NCI-H524 (cell line): ENCODE measurements at regions not wholly inside any gene's neighbourhood (a gene's known extent, or its start where the extent isn't known, plus 50 kb on each side); places are given as distances from the start of the nearest gene placed in this dataset.
"Not testable (repeated sequence)": the region's sequence is repeated elsewhere in the genome, so short reads cannot be mapped to it uniquely, and the experiment has no call there.

Source experiments
- DNase-seq, 2 experiments: peaks; one replicate each; lab custom pipeline; 2025; lab: John Stamatoyannopoulos, UW

DNA sequence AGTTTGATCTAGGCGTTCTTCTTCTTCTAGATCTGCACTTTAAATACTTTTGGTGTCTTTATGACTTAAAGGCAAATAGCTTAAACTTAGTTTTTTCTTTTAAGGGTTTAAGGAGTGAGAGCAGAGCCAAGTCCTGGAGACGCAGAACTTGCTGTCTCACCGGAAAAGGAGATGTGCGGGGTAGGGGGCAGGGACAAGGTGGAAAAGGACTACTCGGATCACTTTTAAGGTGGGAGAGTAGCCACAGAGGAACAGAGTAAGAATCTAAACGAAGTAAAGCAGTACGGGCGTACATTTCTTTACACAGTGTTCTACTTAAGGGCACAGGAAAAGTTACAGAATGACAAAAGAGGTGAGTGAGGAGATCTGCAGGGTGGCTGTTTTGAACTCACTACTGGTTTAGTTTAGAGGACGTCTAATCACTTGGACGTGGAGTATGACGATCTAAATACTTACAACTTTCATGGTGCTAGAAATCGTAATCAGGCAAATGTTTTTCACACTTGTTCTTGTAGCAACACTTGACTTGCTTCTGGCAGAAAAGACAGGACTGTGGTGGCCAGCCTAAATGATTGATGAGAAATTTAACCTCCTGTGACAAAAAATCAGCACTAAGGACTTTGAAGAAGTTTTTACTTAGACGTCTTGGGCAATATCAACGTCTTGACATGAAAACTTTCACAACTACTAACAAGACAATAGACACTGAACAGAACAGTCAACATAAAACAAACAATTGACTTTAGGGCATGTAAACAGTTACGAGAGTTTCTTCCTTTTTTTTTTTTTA is 127.0 kb downstream of the ART5 start:
- DNase-seq: not testable (repeated sequence)

DNA sequence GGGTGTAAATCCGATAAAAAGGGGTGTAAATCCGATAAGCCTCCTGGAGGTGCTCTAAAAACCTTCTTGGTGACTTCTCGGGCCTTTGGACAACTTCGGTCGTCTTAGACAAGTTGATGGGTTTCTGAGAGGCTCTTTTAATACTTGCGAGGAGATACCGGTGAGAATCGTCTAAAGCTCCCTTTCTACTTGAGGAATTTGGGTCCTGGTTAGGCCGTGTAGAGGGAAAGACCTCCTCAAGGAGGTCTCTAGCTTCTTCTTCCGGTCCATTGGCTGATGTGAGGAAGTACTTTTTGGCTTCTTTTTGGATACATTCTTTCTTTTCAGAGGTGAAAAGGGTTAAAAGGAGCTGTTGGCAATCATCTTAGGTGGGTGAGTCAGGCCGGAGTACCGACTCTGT is 128.5 kb downstream of the ART5 start:
- DNase-seq: not testable (repeated sequence)

DNA sequence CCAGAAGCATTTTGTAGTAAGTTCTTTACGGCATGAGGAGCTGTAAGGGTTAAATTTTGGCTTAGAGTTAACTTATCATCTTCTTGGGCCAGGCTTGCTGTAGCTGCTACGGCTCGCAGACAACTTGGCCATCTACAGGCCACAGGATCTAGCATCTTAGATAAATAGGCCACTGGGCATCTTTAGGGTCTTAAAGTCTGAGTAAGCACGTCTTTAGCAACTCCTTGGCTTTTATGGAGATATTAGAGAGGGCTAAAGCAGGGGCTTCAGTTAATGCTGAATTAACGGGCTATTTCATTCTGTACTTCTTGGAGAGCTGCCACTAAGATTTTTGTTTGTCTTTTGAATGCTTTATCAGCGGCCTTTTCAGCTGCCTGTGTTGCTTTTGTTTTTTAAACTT is 129.0 kb downstream of the ART5 start:
- not testable (repeated sequence) for DNase-seq

DNA sequence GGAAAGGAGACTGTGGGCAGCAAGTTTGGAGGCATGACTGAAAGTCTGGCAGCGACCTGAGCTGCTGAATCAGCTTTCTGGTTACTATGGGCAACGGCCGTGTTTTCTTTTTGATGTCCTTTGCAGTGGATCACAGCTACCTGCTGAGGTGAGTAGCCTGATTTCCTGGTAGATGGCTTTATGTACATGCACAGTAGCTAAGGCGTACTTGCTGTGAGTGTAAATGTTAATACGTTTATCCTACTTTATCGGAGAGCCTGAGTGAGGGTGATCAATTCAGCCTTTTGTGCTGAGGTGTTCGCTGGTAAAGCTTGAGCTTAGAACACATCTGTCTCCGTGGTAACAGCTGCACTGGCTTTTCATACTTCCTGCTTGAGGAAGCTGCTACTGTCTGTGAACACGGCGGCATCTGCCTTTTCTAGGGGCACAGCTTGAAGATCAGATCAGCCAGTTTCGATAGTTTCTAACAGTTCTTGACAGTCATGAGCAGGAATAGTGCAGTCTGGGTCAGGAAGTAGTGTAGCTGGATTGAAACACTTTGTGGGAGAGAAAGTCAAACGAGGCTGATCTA is 129.6 kb downstream of the ART5 start:
- DNase-seq: not testable (repeated sequence)

DNA sequence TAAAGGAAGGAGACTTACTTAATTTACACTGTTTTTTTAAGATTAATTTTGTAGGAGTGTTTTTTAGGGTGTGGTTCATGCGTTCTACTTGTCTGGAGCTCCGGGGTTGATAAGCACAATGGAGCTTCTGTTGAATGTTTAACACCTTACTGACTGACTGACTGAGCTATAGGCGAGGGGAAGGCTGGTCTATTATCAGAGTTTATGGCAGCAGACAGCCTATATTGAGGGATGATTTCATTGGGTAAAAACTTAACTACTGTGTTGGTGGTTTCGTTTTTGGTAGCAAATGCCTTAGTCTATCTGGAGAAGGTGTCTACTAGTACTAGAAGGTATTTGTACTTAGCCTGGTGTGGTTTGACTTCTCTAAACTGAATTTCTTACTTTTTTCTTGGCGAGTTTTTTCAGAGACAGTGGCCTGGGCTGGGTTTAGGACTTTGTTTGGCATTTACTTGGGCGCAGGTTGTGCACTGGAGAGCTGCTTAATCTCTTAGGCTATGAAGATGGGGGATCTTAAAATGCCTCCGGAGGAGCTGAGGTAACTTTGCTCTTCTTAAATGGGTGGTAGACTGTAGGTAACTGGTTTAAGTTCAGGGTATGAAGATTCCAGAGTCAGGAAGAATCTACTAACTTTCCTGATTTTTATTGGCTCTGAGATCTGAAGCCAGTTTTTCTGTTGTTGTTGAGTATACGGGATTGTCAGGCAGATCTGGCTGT is 130.2 kb downstream of the ART5 start:
- not testable (repeated sequence) for DNase-seq

DNA sequence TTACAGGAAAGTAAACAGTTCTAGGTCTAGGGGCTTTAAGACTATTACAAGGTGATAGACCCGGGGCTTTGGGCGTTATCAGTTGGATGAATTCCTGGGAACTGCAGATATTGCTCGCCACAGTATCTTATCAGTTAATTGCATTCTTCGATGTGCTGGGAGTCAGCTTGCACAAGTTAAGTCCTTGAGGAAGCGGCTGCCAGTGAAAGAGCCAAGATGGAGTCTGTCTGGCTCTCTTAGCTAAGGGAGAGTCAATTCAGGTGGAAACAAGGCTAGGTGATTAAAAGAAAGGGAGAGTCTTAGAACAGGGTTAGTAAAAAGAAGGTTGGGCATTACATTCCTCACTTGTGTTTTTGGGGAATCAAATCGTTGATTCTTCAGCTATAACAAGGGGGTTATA is 130.6 kb upstream of the ZNF195 start:
- DNase-seq: not testable (repeated sequence)

DNA sequence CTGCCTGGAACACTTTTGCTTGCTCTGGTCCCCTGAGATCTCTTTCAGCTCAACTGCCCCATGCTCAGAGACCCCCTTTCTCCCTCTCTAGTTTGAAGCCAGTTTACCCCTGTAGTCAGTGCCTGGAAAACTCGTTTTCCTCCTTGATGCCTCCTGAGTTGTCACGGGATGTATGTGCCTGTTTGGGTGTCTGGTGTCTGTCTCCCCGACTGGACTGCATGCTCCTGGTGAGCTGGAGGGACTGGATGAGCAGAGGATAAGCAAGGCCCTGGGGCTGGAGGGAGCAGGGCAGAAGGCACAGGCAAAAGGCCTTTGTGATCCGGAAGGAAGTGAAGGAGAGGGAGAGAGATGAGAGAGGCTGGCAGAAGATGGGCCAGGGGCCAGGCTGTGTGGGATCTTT is 120.3 kb upstream of the ZNF195 start:
- DNase-seq: not testable (repeated sequence)

DNA sequence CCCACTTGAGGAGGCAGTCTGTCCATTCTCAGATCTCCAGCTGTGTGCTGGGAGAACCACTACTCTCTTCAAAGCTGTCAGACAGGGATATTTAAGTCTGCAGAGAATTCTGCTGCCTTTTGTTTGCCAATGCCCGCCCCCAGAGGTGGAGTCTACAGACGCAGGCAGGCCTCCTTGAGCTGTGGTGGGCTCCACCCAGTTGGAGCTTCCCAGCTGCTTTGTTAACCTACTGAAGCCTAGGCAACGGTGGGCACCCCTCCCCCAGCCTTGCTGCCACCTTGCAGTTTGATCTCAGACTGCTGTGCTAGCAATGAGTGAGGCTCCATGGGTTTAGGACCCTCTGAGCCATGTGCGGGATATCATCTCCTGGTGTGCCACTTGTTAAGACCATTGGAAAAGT is 119.4 kb upstream of the ZNF195 start:
- not testable (repeated sequence) for DNase-seq

DNA sequence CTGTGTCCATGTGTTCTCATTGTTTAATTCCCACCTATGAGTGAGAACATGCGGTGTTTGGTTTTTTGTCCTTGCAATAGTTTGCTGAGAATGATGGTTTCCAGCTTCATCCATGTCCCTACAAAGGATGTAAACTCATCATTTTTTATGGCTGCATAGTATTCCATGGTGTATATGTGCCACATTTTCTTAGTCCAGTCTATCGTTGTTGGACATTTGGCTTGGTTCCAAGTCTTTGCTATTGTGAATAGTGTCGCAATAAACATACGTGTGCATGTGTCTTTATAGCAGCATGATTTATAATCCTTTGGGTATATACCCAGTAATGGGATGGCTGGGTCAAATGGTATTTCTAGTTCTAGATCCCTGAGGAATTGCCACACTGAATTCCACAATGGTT is 114.2 kb upstream of the ZNF195 start:
- DNase-seq: not testable (repeated sequence)

DNA sequence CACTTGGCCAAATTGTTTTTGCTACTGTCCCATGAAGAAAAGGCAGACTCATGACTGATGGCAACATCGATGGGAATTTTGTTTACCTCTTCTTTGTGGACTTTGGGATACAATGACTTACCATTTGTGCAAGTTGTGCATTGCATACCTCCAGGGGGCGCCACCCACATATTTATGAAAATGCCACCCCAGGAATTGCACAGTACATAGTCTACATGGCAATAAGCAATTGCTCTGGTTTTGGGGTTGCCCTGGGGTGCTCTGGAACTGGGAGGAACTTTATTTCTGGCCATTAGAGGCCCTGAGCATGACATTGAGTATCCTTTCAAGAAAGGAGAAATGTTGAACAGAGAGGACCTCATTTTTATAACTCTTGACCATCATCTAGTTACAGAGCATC is 109.1 kb upstream of the ZNF195 start:
- DNase-seq: not testable (repeated sequence)

DNA sequence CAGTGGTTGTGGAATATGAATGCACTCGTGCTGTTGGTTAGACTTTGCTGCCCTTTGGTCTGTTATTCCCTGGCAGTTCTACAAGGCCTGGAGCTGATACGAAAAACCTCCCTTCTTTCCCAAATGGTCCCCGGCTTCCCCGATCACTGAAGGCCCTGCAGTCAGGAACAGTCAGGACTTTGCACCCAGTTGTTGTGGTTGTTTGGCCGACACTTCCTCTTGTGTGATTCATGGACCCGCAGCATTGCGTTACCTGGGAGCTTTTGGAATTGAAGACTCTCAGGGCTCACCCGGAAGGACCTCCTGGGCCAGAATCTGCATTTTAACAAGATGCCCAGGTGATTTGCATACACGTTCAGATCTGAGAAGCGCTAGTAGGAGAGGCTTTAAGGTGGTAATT is 106.8 kb upstream of the ZNF195 start:
- not testable (repeated sequence) for DNase-seq

DNA sequence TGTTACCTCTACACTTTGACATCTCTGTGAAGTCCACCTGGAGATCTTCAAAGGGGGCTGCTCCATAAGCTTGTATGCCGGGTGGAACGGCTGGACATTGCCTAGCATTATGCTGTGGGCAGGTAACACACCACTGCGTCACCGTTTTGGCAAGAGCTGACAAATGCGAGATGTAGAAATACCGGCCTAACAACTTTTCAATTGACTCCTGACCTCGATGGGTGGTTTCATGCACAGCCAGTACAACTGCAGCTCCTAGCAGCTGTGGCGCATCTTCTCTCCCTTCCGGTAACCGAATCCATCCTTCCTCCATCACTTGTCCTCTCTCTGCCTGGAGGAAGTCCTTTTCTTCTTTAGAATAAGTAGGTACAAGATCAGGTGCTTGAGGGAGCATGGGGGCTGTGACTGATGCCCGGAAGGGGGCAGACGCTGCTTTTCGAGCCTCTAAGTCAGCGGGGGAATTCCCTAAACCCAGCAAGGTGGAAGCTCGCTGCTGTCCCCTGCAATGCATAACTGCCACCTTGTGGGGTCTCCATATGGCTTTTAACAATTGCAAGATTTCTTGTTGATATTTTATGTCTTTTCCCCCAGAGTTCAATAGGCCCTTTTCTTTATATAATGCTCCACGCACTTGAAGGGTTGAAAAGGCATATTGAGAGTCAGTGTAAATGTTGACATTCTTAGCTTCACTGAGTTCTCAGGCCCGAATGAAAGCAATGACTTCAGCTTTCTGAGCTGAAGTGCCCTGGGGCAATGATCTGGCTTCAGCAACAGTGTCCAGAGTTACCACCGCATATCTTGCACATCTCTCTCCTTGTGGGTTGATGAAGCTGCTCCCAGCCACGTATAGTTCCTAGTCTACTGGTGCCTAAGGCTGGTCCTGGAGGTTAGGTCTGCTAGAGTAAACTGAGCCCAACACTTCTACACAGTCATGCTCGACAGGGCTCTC is 98.3 kb upstream of the ZNF195 start:
- DNase-seq: peak; percentile 30 to 57

DNA sequence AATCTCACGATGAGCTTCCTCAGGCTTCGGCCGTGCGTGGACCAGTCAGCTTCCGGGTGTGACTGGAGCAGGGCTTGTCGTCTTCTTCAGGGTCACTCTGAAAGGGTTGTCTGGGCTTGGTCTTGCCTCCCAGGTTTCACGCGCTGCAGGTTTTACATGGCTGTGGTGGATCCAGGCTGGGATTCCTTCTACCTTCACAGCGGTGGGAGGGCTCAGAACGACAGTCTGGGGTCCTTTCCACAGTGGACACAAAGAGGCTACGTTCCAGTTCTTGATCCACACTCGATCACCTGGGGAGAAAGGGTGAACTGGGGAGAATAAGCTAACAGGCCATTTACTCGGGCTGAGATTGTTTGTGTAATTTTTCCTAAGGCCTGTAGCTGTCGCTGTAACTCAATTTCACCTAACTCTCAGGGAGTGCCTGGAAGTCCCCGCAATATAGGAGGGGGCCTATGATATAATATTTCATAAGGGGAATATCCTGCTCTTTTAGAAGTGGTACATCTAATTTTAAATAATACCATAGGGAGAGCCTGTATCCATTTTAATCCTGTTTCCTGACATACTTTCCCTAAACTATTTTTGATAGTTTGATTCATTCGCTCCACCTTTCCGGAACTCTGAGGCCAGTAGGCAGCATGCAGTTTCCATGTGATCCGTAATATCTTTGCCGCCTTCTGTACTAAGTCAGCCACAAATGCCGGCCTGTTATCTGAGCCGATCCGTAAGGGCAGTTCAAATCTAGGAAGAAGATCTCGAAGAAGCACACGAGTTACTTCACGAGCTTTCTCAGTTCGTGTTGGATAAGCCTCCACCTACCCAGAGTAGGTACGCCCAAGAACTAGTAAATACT is 97.4 kb upstream of the ZNF195 start:
- DNase-seq: not testable (repeated sequence)

DNA sequence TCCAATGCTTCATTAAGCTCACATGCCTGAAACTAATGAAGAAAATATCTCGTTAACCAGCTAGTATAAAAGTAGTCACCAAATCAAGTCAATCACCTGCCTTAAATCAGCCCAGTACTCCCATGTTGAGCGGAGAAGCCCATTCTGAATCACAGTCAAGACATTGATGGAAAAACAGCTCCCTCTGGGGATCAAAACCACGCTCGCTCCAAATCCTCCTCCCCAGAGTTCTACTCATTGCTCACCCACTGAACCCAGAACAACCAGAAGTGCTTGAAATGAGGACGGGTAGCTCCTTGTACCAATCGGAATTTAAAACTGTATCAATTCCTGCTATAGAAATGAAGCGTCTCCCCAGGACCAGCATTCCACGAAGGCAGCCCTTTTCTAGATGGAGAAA is 90.0 kb upstream of the ZNF195 start:
- not testable (repeated sequence) for DNase-seq

DNA sequence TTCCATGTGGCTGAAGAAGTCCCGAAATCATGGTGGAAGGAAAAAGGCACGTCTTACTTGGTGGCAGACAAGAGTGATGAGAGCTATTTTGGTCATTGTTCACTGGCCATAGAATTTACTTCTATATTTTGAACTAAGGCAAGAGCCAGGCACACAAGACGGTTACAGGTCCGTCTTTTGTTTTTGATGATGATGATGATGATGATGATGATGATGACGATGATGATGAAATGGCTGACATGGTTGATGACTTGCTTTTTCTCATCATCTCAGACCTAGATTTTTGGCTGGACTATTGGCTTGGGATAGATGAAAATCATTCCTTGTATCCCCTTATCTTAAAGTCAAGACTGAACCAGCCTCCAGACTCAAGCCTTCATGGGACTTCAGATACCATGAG is 88.7 kb upstream of the ZNF195 start:
- DNase-seq: not testable (repeated sequence)

DNA sequence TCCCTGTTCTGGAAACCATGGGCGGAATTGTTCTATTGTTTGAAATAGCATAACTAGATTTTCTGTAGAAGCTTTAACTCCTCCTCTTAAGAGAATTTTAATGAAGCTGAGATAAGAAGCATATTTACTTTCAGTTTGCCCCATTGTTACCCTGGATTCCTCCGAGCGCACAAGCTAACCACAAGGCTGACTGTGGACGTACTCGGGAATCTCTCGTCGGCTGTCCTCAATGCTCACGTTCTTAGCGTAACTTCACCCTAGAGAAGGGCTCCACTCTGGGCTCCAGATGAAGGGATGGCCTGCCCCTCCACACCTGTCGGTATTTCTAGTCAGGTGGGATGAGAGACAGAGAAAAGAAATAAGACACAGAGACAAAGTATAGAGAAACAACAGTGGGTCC is 76.7 kb upstream of the ZNF195 start:
- not testable (repeated sequence) for DNase-seq

DNA sequence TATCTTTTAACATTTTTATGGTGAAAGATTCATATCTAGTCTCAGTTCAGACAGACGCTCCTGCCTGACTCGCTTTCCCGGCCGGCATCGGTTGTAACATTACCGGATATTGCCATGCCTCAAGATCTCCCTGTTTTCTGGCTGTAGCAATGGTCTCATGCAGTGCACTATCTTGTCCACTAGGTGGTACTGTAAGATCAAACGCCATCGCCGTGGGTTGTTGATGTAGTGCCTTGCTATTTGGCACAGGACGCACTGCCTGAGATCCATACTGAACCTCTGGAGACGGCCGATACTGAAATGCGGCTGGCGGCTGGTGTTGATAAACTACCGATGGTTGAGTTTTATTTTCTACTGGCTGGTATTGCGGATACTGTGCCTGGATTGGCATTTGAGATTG is 75.9 kb upstream of the ZNF195 start:
- DNase-seq: peak in 1 of 2 experiments; percentile 51

DNA sequence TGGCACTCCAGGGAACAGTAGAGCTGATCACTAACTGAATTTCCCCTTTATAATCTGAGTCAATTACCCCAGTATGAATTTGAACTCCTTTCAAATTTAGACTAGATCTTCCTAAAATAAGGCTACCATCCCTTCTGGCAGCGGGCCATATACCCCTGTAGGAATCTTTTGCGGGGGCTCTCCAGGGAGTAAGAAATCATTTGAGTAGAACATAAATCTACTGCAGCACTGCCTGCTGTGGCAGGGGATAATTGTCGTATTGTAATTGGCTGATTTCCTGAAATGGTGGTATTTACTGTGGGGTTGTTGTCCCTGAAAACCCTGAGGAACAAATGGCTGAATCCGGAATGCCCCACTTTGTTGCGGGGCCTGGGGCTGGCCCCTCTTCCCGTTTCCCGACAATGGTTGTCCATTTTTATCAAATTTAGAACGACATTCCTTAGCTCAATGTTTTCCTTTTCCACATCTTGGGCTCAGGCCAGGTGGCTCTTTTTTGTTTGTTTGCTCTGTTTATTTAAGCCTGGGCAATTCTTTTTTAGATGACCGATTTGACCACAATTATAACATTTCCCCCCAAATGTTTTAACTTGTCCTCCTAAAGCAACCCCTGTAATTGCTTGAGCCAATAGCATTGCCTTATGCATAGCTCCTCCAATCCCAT is 74.8 kb upstream of the ZNF195 start:
- not testable (repeated sequence) for DNase-seq

DNA sequence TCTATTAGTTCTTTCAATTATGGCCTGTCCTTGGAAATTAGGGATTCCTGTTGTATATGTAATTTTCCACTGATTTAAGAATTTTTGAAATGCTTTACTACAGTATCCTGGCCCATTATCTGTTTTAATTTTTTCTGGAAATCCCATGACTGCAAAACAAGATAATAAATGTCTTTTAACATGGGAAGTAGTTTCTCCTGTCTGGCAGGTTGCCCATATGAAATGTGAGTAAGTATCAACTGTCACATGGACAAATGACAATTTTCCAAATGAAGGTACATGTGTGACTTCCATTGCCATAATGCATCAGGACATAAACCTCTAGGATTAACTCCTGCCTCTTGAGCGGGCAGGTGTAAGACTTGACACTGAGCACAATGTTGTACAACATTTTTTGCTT is 71.9 kb upstream of the ZNF195 start:
- DNase-seq: peak in 1 of 2 experiments; percentile 48

DNA sequence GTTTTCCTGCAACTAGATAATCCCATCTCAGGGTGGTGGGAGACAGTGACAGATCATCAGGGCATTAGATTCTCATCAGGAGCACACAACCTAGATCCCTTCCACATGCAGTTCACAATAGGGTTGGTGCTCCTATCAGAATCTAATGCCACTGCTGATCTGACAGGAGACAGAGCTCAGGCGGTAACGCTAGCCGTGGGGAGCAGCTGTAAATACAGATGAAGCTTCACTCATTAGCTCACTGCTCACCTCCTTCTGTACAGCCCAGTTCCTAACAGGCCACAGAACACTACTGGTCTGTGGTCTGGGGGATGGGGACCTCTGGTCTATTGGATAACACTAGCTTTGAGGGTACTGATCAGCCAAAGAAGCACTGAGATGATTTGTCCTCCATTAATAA is 66.6 kb upstream of the ZNF195 start:
- not testable (repeated sequence) for DNase-seq
